ACHN (cell line): ENCODE measurements at regions not wholly inside any gene's neighbourhood (a gene's known extent, or its start where the extent isn't known, plus 50 kb on each side); places are given as distances from the start of the nearest gene placed in this dataset.
"Not testable (repeated sequence)": the region's sequence is repeated elsewhere in the genome, so short reads cannot be mapped to it uniquely, and the experiment has no call there.

ENCODE experiments used
- DNase-seq: peaks from one replicate; pipeline ENCODE4 v3.0.0-alpha.2; 2015
- in situ Hi-C: cut with HindIII; loops from 2 replicates; pipeline ENCODE4 v1.10.0; 2017; ENCODE audit warnings: low sequenced_read_pairs, low pct_ligation_motif_present, low pct_unique_long_range_greater_than_20kb

GRCh38 chr12:89206390-89206789 is 145.9 kb downstream of the DUSP6 start:
- no peak for DNase-seq
- in situ Hi-C loops = no loop called here

GRCh38 chr12:89205517-89205916 is 146.8 kb downstream of the DUSP6 start:
- in situ Hi-C loops = no loop called here
- DNase-seq = no peak

- no peak for DNase-seq
- in situ Hi-C loops = no loop called here
Measured at GRCh38 chr12:89203144-89203543, 149.2 kb downstream of the DUSP6 start.

GRCh38 chr12:89200217-89200616 is 152.1 kb downstream of the DUSP6 start:
- DNase-seq = no peak
- in situ Hi-C loops = no loop called here

GRCh38 chr12:89195470-89195869 is 156.8 kb downstream of the DUSP6 start:
- in situ Hi-C loops = no loop called here

GRCh38 chr12:89194683-89195082 is 157.6 kb downstream of the DUSP6 start:
- no peak for DNase-seq

More at GRCh38 chr12:89195470-89195869, 156.8 kb downstream of the DUSP6 start:
- DNase-seq = no peak

GRCh38 chr12:89192429-89192828 is 159.9 kb downstream of the DUSP6 start:
- in situ Hi-C loops = no loop called here
- DNase-seq = no peak

More at GRCh38 chr12:89194683-89195082, 157.6 kb downstream of the DUSP6 start:
- in situ Hi-C loops = no loop called here

- DNase-seq, in situ Hi-C loops: not testable (repeated sequence)
Measured at GRCh38 chr12:89191597-89191996, 160.7 kb downstream of the DUSP6 start.

GRCh38 chr12:89189448-89189847 is 162.9 kb downstream of the DUSP6 start:
- in situ Hi-C loops = no loop called here
- no peak for DNase-seq

- DNase-seq = no peak
- in situ Hi-C loops = no loop called here
Measured at GRCh38 chr12:89187507-89187906, 164.8 kb downstream of the DUSP6 start.

- in situ Hi-C loops = no loop called here
- no peak for DNase-seq
Measured at GRCh38 chr12:89185889-89186288, 166.4 kb downstream of the DUSP6 start.

- DNase-seq = no peak
- in situ Hi-C loops = no loop called here
Measured at GRCh38 chr12:89185181-89185580, 167.1 kb downstream of the DUSP6 start.

- in situ Hi-C loops = no loop called here
- DNase-seq = no peak
Measured at GRCh38 chr12:89183985-89184435, 168.3 kb downstream of the DUSP6 start.

- in situ Hi-C loops = no loop called here
- DNase-seq = no peak
Measured at GRCh38 chr12:89181271-89181920, 170.9 kb downstream of the DUSP6 start.

GRCh38 chr12:89180496-89180895 is 171.8 kb downstream of the DUSP6 start:
- in situ Hi-C loops = no loop called here
- no peak for DNase-seq

GRCh38 chr12:89179983-89180382 is 172.3 kb downstream of the DUSP6 start:
- no peak for DNase-seq
- in situ Hi-C loops = no loop called here

GRCh38 chr12:89179245-89179644 is 173.1 kb downstream of the DUSP6 start:
- in situ Hi-C loops = no loop called here
- DNase-seq = no peak

- in situ Hi-C loops = no loop called here
- DNase-seq = no peak
Measured at GRCh38 chr12:89177802-89178395, 174.4 kb downstream of the DUSP6 start.

GRCh38 chr12:89176676-89177075 is 175.6 kb downstream of the DUSP6 start:
- in situ Hi-C loops = no loop called here
- no peak for DNase-seq

- DNase-seq = no peak
- in situ Hi-C loops = no loop called here
Measured at GRCh38 chr12:89173678-89174077, 178.6 kb downstream of the DUSP6 start.
